ENCODE measurements at regions not wholly inside any gene's neighbourhood (a gene's known extent, or its start where the extent isn't known, plus 50 kb on each side); places are given as distances from the start of the nearest gene placed in this dataset.
"Not testable (repeated sequence)": the region's sequence is repeated elsewhere in the genome, so short reads cannot be mapped to it uniquely, and the experiment has no call there.

- H3K9me3 Mint-ChIP-seq, result peaks cover 11% of the 10 kb centered on the region
Observed at GRCh38 chr4:59759082-59759825, 1440.9 kb upstream of the ADGRL3 start.

GRCh38 chr4:59762344-59762743, 1437.8 kb upstream of the ADGRL3 start:
- peaks cover 9% of the 10 kb centered on the region for H3K9me3 Mint-ChIP-seq
- H3K36me3 Mint-ChIP-seq (ENCODE audit: low read depth), result no peaks in the 10 kb centered on the region
- H3K27ac Mint-ChIP-seq, result no peak overlapping the region
- H3K27me3 Mint-ChIP-seq, result no peaks in the 10 kb centered on the region
- no peak overlapping the region for H3K4me3 Mint-ChIP-seq
- DNase-seq, result no peak
- no peaks in the 10 kb centered on the region for H3K4me1 Mint-ChIP-seq (ENCODE audit: low read depth)

More at GRCh38 chr4:59759082-59759825, 1440.9 kb upstream of the ADGRL3 start:
- DNase-seq, result no peak
- no peaks in the 10 kb centered on the region for H3K36me3 Mint-ChIP-seq (ENCODE audit: low read depth)
- H3K27me3 Mint-ChIP-seq, result no peaks in the 10 kb centered on the region
- no peak overlapping the region for H3K27ac Mint-ChIP-seq
- H3K4me3 Mint-ChIP-seq, result no peak overlapping the region
- H3K4me1 Mint-ChIP-seq (ENCODE audit: low read depth), result no peaks in the 10 kb centered on the region

- no peaks in the 10 kb centered on the region for H3K4me1 Mint-ChIP-seq (ENCODE audit: low read depth)
- no peaks in the 10 kb centered on the region for H3K27me3 Mint-ChIP-seq
- no peak overlapping the region for H3K27ac Mint-ChIP-seq
- no peak overlapping the region for H3K4me3 Mint-ChIP-seq
- no peak for DNase-seq
- H3K9me3 Mint-ChIP-seq, result peaks cover 3% of the 10 kb centered on the region
- H3K36me3 Mint-ChIP-seq (ENCODE audit: low read depth), result no peaks in the 10 kb centered on the region
Observed at GRCh38 chr4:59770601-59771264, 1429.4 kb upstream of the ADGRL3 start.

- DNase-seq, result no peak
- Mint-ChIP-seq H3K36me3 (ENCODE audit: low read depth) (no peaks in the 10 kb centered on the region), H3K4me1 (ENCODE audit: low read depth) (no peaks in the 10 kb centered on the region), H3K27ac (no peak overlapping the region), H3K27me3 (no peaks in the 10 kb centered on the region), H3K4me3 (no peak overlapping the region), H3K9me3 (peaks cover 4% of the 10 kb centered on the region)
Observed at GRCh38 chr4:59772641-59773139, 1427.4 kb upstream of the ADGRL3 start.

GRCh38 chr4:59780271-59780670, 1419.9 kb upstream of the ADGRL3 start:
- not testable (repeated sequence) for H3K4me1 Mint-ChIP-seq (ENCODE audit: low read depth); H3K27me3 Mint-ChIP-seq; H3K27ac Mint-ChIP-seq; H3K4me3 Mint-ChIP-seq; H3K36me3 Mint-ChIP-seq (ENCODE audit: low read depth); DNase-seq
- H3K9me3 Mint-ChIP-seq, result peaks cover 11% of the 10 kb centered on the region

DNA sequence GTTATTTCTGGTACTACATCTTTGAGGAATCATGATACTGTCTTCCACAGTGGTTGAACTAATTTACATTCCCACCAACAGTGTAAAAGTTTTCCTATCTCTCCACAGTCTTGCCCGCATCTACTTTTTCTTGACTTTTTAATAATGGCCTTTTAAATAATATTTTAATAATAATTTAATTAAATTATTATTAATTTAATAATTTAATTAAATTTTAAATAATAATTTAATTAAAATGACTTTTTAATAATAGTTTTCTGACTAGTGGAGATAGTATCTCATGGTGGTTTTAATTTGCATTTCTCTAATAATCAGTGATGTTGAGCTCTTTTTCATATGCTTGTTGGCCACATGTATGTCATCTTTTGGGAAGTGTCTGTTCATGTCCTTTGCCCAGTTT, 1395.0 kb upstream of the ADGRL3 start:
- Mint-ChIP-seq H3K36me3 (ENCODE audit: low read depth) (no peaks in the 10 kb centered on the region), H3K4me1 (ENCODE audit: low read depth) (no peaks in the 10 kb centered on the region), H3K27me3 (no peaks in the 10 kb centered on the region), H3K9me3 (peaks cover 16% of the 10 kb centered on the region), H3K4me3 (no peak overlapping the region), H3K27ac (no peak overlapping the region)
- DNase-seq, result no peak

DNA sequence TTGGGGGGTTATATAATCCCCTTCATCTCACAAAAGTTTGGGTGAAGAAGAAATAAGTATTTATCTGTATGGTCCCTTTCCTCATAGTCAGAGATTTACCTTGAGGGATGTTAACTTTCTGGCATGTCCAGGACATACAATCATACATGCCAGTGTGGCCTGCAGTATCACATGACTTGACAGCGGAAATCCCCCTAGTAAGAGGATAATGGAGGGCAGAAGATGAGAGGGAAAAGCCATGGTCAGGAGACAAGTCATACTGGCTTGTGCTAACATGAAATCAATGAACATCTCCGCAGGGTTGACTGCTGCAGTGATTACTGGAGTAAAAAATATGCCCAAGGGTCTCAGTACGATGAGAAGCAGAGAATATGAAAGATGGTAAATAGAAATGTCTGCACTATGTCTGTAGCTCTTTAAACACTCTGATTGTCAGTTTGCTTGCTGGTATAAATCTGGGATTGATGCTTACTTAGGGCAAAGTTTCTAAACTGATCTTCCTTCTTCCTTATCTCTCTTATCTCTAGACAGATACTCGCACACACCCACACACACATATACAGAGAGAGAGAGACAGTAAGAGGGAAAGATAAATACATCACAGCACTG, 1385.6 kb upstream of the ADGRL3 start:
- no peak overlapping the region for H3K4me3 Mint-ChIP-seq
- H3K27ac Mint-ChIP-seq, result no peak overlapping the region
- H3K9me3 Mint-ChIP-seq, result peaks cover 2% of the 10 kb centered on the region
- DNase-seq, result no peak
- H3K4me1 Mint-ChIP-seq (ENCODE audit: low read depth), result no peaks in the 10 kb centered on the region
- H3K36me3 Mint-ChIP-seq (ENCODE audit: low read depth), result no peaks in the 10 kb centered on the region
- H3K27me3 Mint-ChIP-seq, result no peaks in the 10 kb centered on the region

GRCh38 chr4:59818656-59819055, 1381.5 kb upstream of the ADGRL3 start:
- no peaks in the 10 kb centered on the region for H3K4me1 Mint-ChIP-seq (ENCODE audit: low read depth)
- no peak overlapping the region for H3K27ac Mint-ChIP-seq
- H3K4me3 Mint-ChIP-seq, result peak overlapping the region; percentile 25
- H3K9me3 Mint-ChIP-seq, result peaks cover 2% of the 10 kb centered on the region
- DNase-seq, result no peak
- no peaks in the 10 kb centered on the region for H3K36me3 Mint-ChIP-seq (ENCODE audit: low read depth)
- H3K27me3 Mint-ChIP-seq, result no peaks in the 10 kb centered on the region

GRCh38 chr4:59823311-59823710, 1376.8 kb upstream of the ADGRL3 start:
- Mint-ChIP-seq H3K27me3 (no peaks in the 10 kb centered on the region), H3K4me1 (ENCODE audit: low read depth) (no peaks in the 10 kb centered on the region), H3K4me3 (no peak overlapping the region), H3K9me3 (peaks cover 6% of the 10 kb centered on the region), H3K36me3 (ENCODE audit: low read depth) (no peaks in the 10 kb centered on the region), H3K27ac (no peak overlapping the region)
- no peak for DNase-seq

- H3K27ac Mint-ChIP-seq, result no peak overlapping the region
- H3K4me3 Mint-ChIP-seq, result no peak overlapping the region
- no peaks in the 10 kb centered on the region for H3K4me1 Mint-ChIP-seq (ENCODE audit: low read depth)
- DNase-seq, result no peak
- H3K36me3 Mint-ChIP-seq (ENCODE audit: low read depth), result no peaks in the 10 kb centered on the region
- H3K27me3 Mint-ChIP-seq, result no peaks in the 10 kb centered on the region
- H3K9me3 Mint-ChIP-seq, result peaks cover 6% of the 10 kb centered on the region
Observed at GRCh38 chr4:59825104-59825503, 1375.0 kb upstream of the ADGRL3 start.

- Mint-ChIP-seq H3K27me3 (no peaks in the 10 kb centered on the region), H3K27ac (no peak overlapping the region), H3K4me3 (no peak overlapping the region), H3K4me1 (ENCODE audit: low read depth) (no peaks in the 10 kb centered on the region), H3K36me3 (ENCODE audit: low read depth) (no peaks in the 10 kb centered on the region), H3K9me3 (peaks cover 8% of the 10 kb centered on the region)
- DNase-seq, result no peak
Observed at GRCh38 chr4:59831746-59832145, 1368.4 kb upstream of the ADGRL3 start.

GRCh38 chr4:59834943-59835342, 1365.2 kb upstream of the ADGRL3 start:
- Mint-ChIP-seq H3K4me1 (ENCODE audit: low read depth) (no peaks in the 10 kb centered on the region), H3K9me3 (peaks cover 8% of the 10 kb centered on the region), H3K36me3 (ENCODE audit: low read depth) (no peaks in the 10 kb centered on the region), H3K27ac (no peak overlapping the region), H3K27me3 (no peaks in the 10 kb centered on the region), H3K4me3 (no peak overlapping the region)
- no peak for DNase-seq

- H3K27me3 Mint-ChIP-seq, result no peaks in the 10 kb centered on the region
- H3K27ac Mint-ChIP-seq, result no peak overlapping the region
- no peak overlapping the region for H3K4me3 Mint-ChIP-seq
- no peaks in the 10 kb centered on the region for H3K36me3 Mint-ChIP-seq (ENCODE audit: low read depth)
- H3K9me3 Mint-ChIP-seq, result peaks cover 15% of the 10 kb centered on the region
- no peaks in the 10 kb centered on the region for H3K4me1 Mint-ChIP-seq (ENCODE audit: low read depth)
- no peak for DNase-seq
Observed at GRCh38 chr4:59837751-59838150, 1362.4 kb upstream of the ADGRL3 start.

DNA sequence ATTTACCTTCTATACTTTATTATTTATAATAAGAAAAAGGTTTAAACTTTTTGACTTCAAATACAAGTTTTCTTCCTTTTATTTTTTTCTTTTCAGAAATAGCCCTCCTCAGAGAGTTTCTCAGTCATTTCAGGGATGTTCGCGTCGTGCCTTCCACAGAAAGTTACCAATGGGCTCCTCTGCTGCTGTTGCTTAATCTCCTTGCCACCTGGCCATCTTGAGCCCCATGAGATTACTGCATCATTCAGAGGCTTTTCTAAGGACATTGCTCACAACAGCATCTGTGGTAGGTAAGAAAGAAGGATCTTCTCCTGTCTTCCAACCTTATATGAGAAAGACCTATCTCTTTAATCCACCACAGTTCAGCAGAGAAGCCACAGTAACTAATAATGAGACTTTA, 1361.9 kb upstream of the ADGRL3 start:
- H3K36me3 Mint-ChIP-seq (ENCODE audit: low read depth), result no peaks in the 10 kb centered on the region
- H3K27ac Mint-ChIP-seq, result no peak overlapping the region
- no peaks in the 10 kb centered on the region for H3K27me3 Mint-ChIP-seq
- H3K4me3 Mint-ChIP-seq, result no peak overlapping the region
- no peaks in the 10 kb centered on the region for H3K4me1 Mint-ChIP-seq (ENCODE audit: low read depth)
- DNase-seq, result no peak
- peaks cover 17% of the 10 kb centered on the region for H3K9me3 Mint-ChIP-seq

DNA sequence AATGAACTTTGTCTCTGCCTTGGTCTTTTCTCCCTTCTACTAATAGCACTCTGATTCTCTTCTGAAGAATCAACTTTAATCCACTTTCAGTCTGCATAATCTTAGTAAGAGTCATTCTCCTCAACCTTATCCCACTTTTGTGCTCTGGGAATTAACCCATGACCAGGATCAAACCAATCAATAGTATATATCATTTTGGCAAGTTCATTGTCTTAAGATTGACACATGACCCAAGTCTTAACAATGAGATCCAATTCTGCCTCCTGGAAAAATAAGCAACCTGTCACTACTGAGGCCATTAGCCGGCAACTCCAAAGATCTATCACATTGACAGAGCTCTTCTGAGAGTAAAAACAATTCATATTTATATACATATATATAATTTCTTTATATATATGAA, 1358.4 kb upstream of the ADGRL3 start:
- DNase-seq, result no peak
- no peaks in the 10 kb centered on the region for H3K27me3 Mint-ChIP-seq
- H3K27ac Mint-ChIP-seq, result no peak overlapping the region
- H3K4me1 Mint-ChIP-seq (ENCODE audit: low read depth), result no peaks in the 10 kb centered on the region
- H3K9me3 Mint-ChIP-seq, result peaks cover 24% of the 10 kb centered on the region
- H3K4me3 Mint-ChIP-seq, result no peak overlapping the region
- no peaks in the 10 kb centered on the region for H3K36me3 Mint-ChIP-seq (ENCODE audit: low read depth)
